Mesendoderm (in vitro differentiated cells): ENCODE measurements at regions not wholly inside any gene's neighbourhood (a gene's known extent, or its start where the extent isn't known, plus 50 kb on each side); places are given as distances from the start of the nearest gene placed in this dataset.

Experiments used
- DNase-seq: peaks from one replicate; pipeline ENCODE4 v3.0.0; 2013
- H2AK5ac ChIP-seq: 2 replicates; pipeline ENCODE4 v1.6.1; 2013; ENCODE audit warnings: low read length, inconsistent platforms
- H2BK120ac ChIP-seq: 2 replicates; pipeline ENCODE4 v1.6.1; 2013; ENCODE audit warnings: low read depth, mild to moderate bottlenecking, low read length, moderate library complexity, mixed read lengths
- H2BK15ac ChIP-seq: replicated peaks from 2 replicates; pipeline ENCODE4 v1.6.1; 2013; ENCODE audit warnings: low read depth, mild to moderate bottlenecking, moderate library complexity
- H2BK5ac ChIP-seq: 2 replicates; pipeline ENCODE4 v1.6.1; 2013; ENCODE audit warnings: low read length, inconsistent platforms
- H3K18ac ChIP-seq: 2 replicates; pipeline ENCODE4 v1.6.1; 2013; ENCODE audit warnings: mild to moderate bottlenecking, low read length, mixed read lengths
- H3K23ac ChIP-seq: one replicate; pipeline ENCODE4 v1.6.1; 2013; ENCODE audit warnings: low read length
- H3K27ac ChIP-seq: 2 replicates; pipeline ENCODE4 v1.5.1; 2013; ENCODE audit warnings: low read depth, mild to moderate bottlenecking, inconsistent platforms, low read length, moderate library complexity
- H3K27me3 ChIP-seq: 2 replicates; pipeline ENCODE4 v1.6.1; 2013; ENCODE audit warnings: low read length, control low read depth, mild to moderate bottlenecking, inconsistent platforms; ENCODE audit not compliant: insufficient read depth, poor library complexity
- H3K36me3 ChIP-seq: 2 replicates; pipeline ENCODE4 v1.6.1; 2013; ENCODE audit warnings: low read length, inconsistent platforms; ENCODE audit not compliant: control insufficient read depth, insufficient read depth
- H3K4ac ChIP-seq: one replicate; pipeline ENCODE4 v1.6.1; 2013; ENCODE audit warnings: low read depth, mild to moderate bottlenecking, low read length, moderate library complexity
- H3K4me1 ChIP-seq: 2 replicates; pipeline ENCODE4 v1.6.1; 2013; ENCODE audit warnings: low read depth, low read length, inconsistent platforms; ENCODE audit not compliant: control insufficient read depth
- H3K4me2 ChIP-seq: 2 replicates; pipeline ENCODE4 v1.6.1; 2013; ENCODE audit warnings: low read length
- H3K4me3 ChIP-seq: 2 replicates; pipeline ENCODE4 v1.5.1; 2013; ENCODE audit warnings: mild to moderate bottlenecking, low read length
- H3K56ac ChIP-seq: one replicate; pipeline ENCODE4 v1.6.1; 2013; ENCODE audit warnings: low read length
- H3K79me1 ChIP-seq: 2 replicates; pipeline ENCODE4 v1.6.1; 2013; ENCODE audit warnings: low read length, inconsistent platforms
- H3K79me2 ChIP-seq: 2 replicates; pipeline ENCODE4 v1.6.1; 2013; ENCODE audit warnings: mild to moderate bottlenecking, low read length; ENCODE audit not compliant: control insufficient read depth, insufficient read depth
- H3K9ac ChIP-seq: 2 replicates; pipeline ENCODE4 v1.6.1; 2013; ENCODE audit warnings: low read length, inconsistent platforms
- H4K5ac ChIP-seq: one replicate; pipeline ENCODE4 v1.6.1; 2013; ENCODE audit warnings: low read length
- H4K8ac ChIP-seq: one replicate; pipeline ENCODE4 v1.6.1; 2013; ENCODE audit warnings: low read depth, mild to moderate bottlenecking, control low read depth, low read length, moderate library complexity
- WGBS: extraction: QIAGEN DNeasy Blood & Tissue Kit; methylation state at CpG from one replicate; pipeline ENCODE4 v1.1.7; 2013; ENCODE audit warnings: low lambda C conversion rate, missing lambda C conversion rate; ENCODE audit not compliant: insufficient coverage; ENCODE audit errors: extremely low coverage; 5-methylcytosine and 5-hydroxymethylcytosine counted together

GRCh38 chr5:173745557-173745956 is 129.1 kb upstream of the BOD1 start:
- no peaks in the 10 kb centered on the region for H3K36me3 ChIP-seq
- no peak overlapping the region for H4K5ac ChIP-seq
- DNase-seq, result peak; percentile 46
- no peak overlapping the region for H4K8ac ChIP-seq
- H2AK5ac ChIP-seq, result no peak overlapping the region
- no peaks in the 10 kb centered on the region for H3K79me2 ChIP-seq
- no CpG with 5 or more reads among the region's 7 CpGs for WGBS
- peak overlapping the region; percentile 79 for H2BK5ac ChIP-seq
- no peak overlapping the region for H3K4me3 ChIP-seq
- peak overlapping the region; percentile 30 for H3K27ac ChIP-seq
- H3K23ac ChIP-seq, result no peak overlapping the region
- H2BK120ac ChIP-seq, result peak overlapping the region; percentile 93
- H3K27me3 ChIP-seq, result no peaks in the 10 kb centered on the region
- peaks cover 12% of the 10 kb centered on the region for H3K4me1 ChIP-seq
- peak overlapping the region; percentile 81 for H3K18ac ChIP-seq
- peak overlapping the region; percentile 48 for H3K4ac ChIP-seq
- no peak overlapping the region for H2BK15ac ChIP-seq
- peaks cover 3% of the 10 kb centered on the region for H3K79me1 ChIP-seq
- H3K56ac ChIP-seq, result peak overlapping the region; percentile 76
- H3K4me2 ChIP-seq, result peak overlapping the region; percentile 23
- H3K9ac ChIP-seq, result peak overlapping the region; percentile 49

DNA sequence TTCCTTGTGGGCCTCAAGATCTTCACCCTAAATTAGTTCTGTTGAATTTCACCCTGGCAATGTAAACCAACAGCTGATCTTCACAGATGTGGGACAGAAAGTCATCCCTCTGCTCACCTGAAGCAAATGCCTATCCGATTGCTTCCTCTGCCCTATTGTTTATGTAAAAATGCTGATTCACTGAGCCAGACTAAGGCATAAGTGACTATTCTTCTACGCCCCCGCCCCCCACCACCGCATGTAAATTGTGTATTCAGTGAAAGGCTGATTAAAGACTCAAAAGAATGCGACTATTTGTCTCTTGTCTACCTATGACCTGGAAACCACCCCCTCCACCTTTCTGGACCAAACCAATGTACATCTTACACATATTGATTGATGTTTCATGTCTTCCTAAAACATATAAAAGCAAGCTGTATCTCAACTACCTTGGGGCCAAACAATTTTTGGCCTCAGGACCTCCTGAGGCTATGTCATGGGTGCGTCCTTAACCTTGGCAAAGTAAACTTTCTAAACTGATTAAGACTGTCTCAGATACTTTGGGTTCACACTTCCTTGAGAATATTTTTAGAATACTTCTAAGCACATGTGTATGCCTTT is 129.7 kb upstream of the BOD1 start:
- H3K4me1 ChIP-seq, result peaks cover 12% of the 10 kb centered on the region
- H3K4ac ChIP-seq, result no peak overlapping the region
- DNase-seq, result peak; percentile 79

DNA sequence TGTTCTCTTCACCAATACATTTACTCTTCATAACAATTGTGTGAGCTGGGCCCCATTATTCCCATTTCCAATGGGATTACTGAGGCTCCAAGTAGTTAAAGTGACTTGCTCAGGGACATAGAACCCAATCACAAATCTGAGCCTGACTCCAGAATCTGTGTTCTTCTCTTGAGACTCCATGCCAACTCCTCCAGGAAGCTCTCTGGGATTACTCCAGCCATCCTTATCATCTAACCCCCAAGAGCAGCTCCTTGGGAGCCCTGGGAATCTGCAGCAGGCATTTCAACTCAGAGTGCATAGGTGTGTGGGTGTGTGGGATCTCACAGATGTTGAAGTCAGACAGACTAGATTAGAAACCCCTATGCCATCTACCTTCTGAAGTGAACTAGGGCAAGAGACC is 131.4 kb upstream of the BOD1 start:
- Histone ChIP-seq H3K56ac (no peak overlapping the region), H3K4me2 (no peak overlapping the region), H3K27ac (no peak overlapping the region), H4K5ac (no peak overlapping the region), H3K27me3 (no peaks in the 10 kb centered on the region), H3K4me3 (no peak overlapping the region), H3K18ac (no peak overlapping the region), H2AK5ac (no peak overlapping the region), H2BK15ac (no peak overlapping the region), H4K8ac (no peak overlapping the region), H3K79me2 (no peaks in the 10 kb centered on the region), H2BK120ac (no peak overlapping the region), H3K4ac (no peak overlapping the region), H3K36me3 (no peaks in the 10 kb centered on the region), H3K4me1 (peaks cover 12% of the 10 kb centered on the region), H2BK5ac (no peak overlapping the region), H3K79me1 (no peaks in the 10 kb centered on the region), H3K23ac (no peak overlapping the region), H3K9ac (no peak overlapping the region)
- no peak for DNase-seq

More for the DNA sequence above, 129.7 kb upstream of the BOD1 start:
- H3K4me2 ChIP-seq, result no peak overlapping the region
- no peak overlapping the region for H2BK15ac ChIP-seq
- peak overlapping the region; percentile 76 for H3K56ac ChIP-seq
- peak overlapping the region; percentile 49 for H3K9ac ChIP-seq
- peak overlapping the region; percentile 81 for H3K18ac ChIP-seq
- H2AK5ac ChIP-seq, result no peak overlapping the region
- no peak overlapping the region for H4K5ac ChIP-seq
- WGBS, result no CpG with 5 or more reads among the region's 6 CpGs
- no peaks in the 10 kb centered on the region for H3K36me3 ChIP-seq
- no peaks in the 10 kb centered on the region for H3K79me2 ChIP-seq
- H3K4me3 ChIP-seq, result no peak overlapping the region
- no peaks in the 10 kb centered on the region for H3K27me3 ChIP-seq
- H2BK120ac ChIP-seq, result no peak overlapping the region
- no peak overlapping the region for H4K8ac ChIP-seq
- no peak overlapping the region for H3K23ac ChIP-seq
- H3K79me1 ChIP-seq, result peaks cover 3% of the 10 kb centered on the region
- H2BK5ac ChIP-seq, result peak overlapping the region; percentile 64
- peak overlapping the region; percentile 30 for H3K27ac ChIP-seq

- H2BK120ac ChIP-seq, result no peak overlapping the region
- no peak overlapping the region for H3K4me3 ChIP-seq
- H3K79me1 ChIP-seq, result no peaks in the 10 kb centered on the region
- H3K9ac ChIP-seq, result no peak overlapping the region
- WGBS, result no CpG with 5 or more reads among the region's 9 CpGs
- no peak overlapping the region for H3K27ac ChIP-seq
- no peak for DNase-seq
- no peak overlapping the region for H3K4ac ChIP-seq
- no peaks in the 10 kb centered on the region for H3K27me3 ChIP-seq
- H2AK5ac ChIP-seq, result no peak overlapping the region
- H3K4me1 ChIP-seq, result peaks cover 3% of the 10 kb centered on the region
- H4K8ac ChIP-seq, result no peak overlapping the region
- no peak overlapping the region for H3K18ac ChIP-seq
- no peaks in the 10 kb centered on the region for H3K36me3 ChIP-seq
- no peak overlapping the region for H3K23ac ChIP-seq
- H4K5ac ChIP-seq, result no peak overlapping the region
- no peak overlapping the region for H3K4me2 ChIP-seq
- no peaks in the 10 kb centered on the region for H3K79me2 ChIP-seq
- no peak overlapping the region for H3K56ac ChIP-seq
- no peak overlapping the region for H2BK15ac ChIP-seq
- no peak overlapping the region for H2BK5ac ChIP-seq
Observed at GRCh38 chr5:173750538-173751265, 134.3 kb upstream of the BOD1 start.

DNA sequence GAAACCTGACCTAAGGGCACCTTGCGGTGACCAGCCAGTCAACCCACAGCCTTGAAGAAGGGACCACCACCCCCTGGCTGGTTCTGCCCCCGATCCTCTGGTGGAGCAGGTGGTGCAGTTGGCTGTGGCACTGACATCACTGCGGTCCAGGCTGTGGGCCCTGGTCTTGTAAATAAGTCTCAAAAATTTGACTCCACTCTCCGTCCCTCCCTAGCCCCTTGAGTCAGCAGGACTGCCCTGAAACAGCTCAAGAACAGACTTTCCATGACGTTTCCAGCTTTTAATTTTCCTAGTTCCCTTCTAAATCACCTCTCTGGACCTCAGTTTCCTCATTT is 134.8 kb upstream of the BOD1 start:
- no peak for DNase-seq

GRCh38 chr5:173752653-173753052 is 135.5 kb upstream of the CPEB4 start:
- Histone ChIP-seq H2BK5ac (no peak overlapping the region), H3K36me3 (no peaks in the 10 kb centered on the region), H4K5ac (no peak overlapping the region), H3K18ac (no peak overlapping the region), H3K4me1 (peaks cover 3% of the 10 kb centered on the region), H3K79me2 (no peaks in the 10 kb centered on the region), H3K79me1 (no peaks in the 10 kb centered on the region), H4K8ac (no peak overlapping the region), H2BK120ac (no peak overlapping the region), H3K4ac (no peak overlapping the region), H3K4me2 (no peak overlapping the region), H2BK15ac (no peak overlapping the region), H2AK5ac (no peak overlapping the region), H3K56ac (no peak overlapping the region), H3K27ac (no peak overlapping the region), H3K27me3 (no peaks in the 10 kb centered on the region), H3K4me3 (no peak overlapping the region), H3K23ac (no peak overlapping the region), H3K9ac (no peak overlapping the region)
- no CpG with 5 or more reads among the region's 4 CpGs for WGBS
- DNase-seq, result no peak

More for the DNA sequence above, 134.8 kb upstream of the BOD1 start:
- Histone ChIP-seq H3K4me3 (no peak overlapping the region), H3K4me1 (peaks cover 3% of the 10 kb centered on the region), H3K79me1 (no peaks in the 10 kb centered on the region), H3K4me2 (no peak overlapping the region), H4K8ac (no peak overlapping the region), H3K9ac (no peak overlapping the region), H2BK120ac (no peak overlapping the region), H3K79me2 (no peaks in the 10 kb centered on the region), H3K18ac (no peak overlapping the region), H3K56ac (no peak overlapping the region), H3K36me3 (no peaks in the 10 kb centered on the region), H3K27ac (no peak overlapping the region), H2BK5ac (no peak overlapping the region), H3K27me3 (no peaks in the 10 kb centered on the region), H2AK5ac (no peak overlapping the region), H3K23ac (no peak overlapping the region), H4K5ac (no peak overlapping the region), H2BK15ac (no peak overlapping the region), H3K4ac (no peak overlapping the region)
- WGBS, result no CpG with 5 or more reads among the region's 5 CpGs
